Esophagus muscularis mucosa (tissue), 4 donors: ENCODE measurements at regions not wholly inside any gene's neighbourhood (a gene's known extent, or its start where the extent isn't known, plus 50 kb on each side); places are given as distances from the start of the nearest gene placed in this dataset.

Experiments used
- DNase-seq: peaks from one replicate; pipeline ENCODE4 v3.0.0-alpha.2; 2017; ENCODE audit errors: extremely low spot score
- H3K27ac ChIP-seq, 4 donors: fragments of 200-600 bp; sonication (generic); replicated peaks in 1 of 4; 1 replicate in 3 of 4; 2 replicates in 1 of 4; pipeline ENCODE4 v1.5.1; 2016 to 2019; ENCODE audit warnings: mild to moderate bottlenecking in 1 of 4
- H3K27me3 ChIP-seq, 4 donors: fragments of 200-600 bp; sonication (generic); one replicate each; pipeline versions ENCODE4 v1.5.1 to v1.6.0; 2016 to 2019
- H3K36me3 ChIP-seq, 4 donors: fragments of 200-600 bp; sonication (generic); one replicate each; pipeline ENCODE4 v1.5.1; 2016 to 2019
- H3K4me1 ChIP-seq, 4 donors: fragments of 200-600 bp; sonication (generic); one replicate each; pipeline ENCODE4 v1.5.1; 2016 to 2019
- H3K4me3 ChIP-seq, 4 donors: fragments of 200-600 bp; sonication (generic); 1 replicate in 2 of 4; 2 replicates in 2 of 4; pipeline ENCODE4 v1.5.1; 2016 to 2019; ENCODE audit warnings: mild to moderate bottlenecking in 4 of 4, moderate library complexity in 1 of 4
- H3K9me3 ChIP-seq, 4 donors: fragments of 200-600 bp; sonication (generic); 1 replicate in 3 of 4; 2 replicates in 1 of 4; pipeline ENCODE4 v1.5.1; 2016 to 2019
- CTCF ChIP-seq, 3 experiments: fragments of 200-600 bp in 2 of 3; fragments of 450-650 bp in 1 of 3; sonication (generic) in 2 of 3; IDR thresholded peaks; one replicate each; pipeline ENCODE4 v1.5.1; 2017 to 2019; ENCODE audit warnings: antibody characterized with exemption in 3 of 3, mild to moderate bottlenecking in 2 of 3, moderate library complexity in 1 of 3
- EP300 ChIP-seq: sonication (generic); formaldehyde crosslinking; IDR thresholded peaks from one replicate; pipeline ENCODE4 v1.6.1; 2017; ENCODE audit warnings: antibody characterized with exemption
- POLR2A ChIP-seq: fragments of 450-650 bp; IDR thresholded peaks from one replicate; pipeline ENCODE4 v1.6.1; 2017; ENCODE audit warnings: antibody characterized with exemption, moderate library complexity, mild to moderate bottlenecking, low read depth
- POLR2AphosphoS5 ChIP-seq, 2 donors: sonication (generic); formaldehyde crosslinking; IDR thresholded peaks; one replicate each; pipeline ENCODE4 v1.6.1; 2017; ENCODE audit warnings: antibody characterized with exemption in 2 of 2
- WGBS: methylation state at CpG from one replicate; pipeline ENCODE4 v1.1.5; 2018; 5-methylcytosine and 5-hydroxymethylcytosine counted together
- intact Hi-C: fragments of 100-400 bp; cut with DNase I; formaldehyde crosslinking; loops from one replicate; pipeline ENCODE4 v1.15.1; 2023

- TF ChIP-seq POLR2AphosphoS5 (IDR thresholded peaks at IDR 0.05) (no peak), CTCF (IDR thresholded peaks at IDR 0.05) (no peak), EP300 (no peak), POLR2A (no peak)
- Histone ChIP-seq H3K4me3 (no peak overlapping the region), H3K36me3 (no peaks in the 10 kb centered on the region), H3K9me3 (no peaks in the 10 kb centered on the region), H3K4me1 (no peaks in the 10 kb centered on the region), H3K27ac (no peak overlapping the region), H3K27me3 (no peaks in the 10 kb centered on the region)
- DNase-seq = no peak
- WGBS = 75% methylated on average over 1 of the region's 1 CpG
- intact Hi-C loops = no loop called here
Observed at GRCh38 chr12:91767237-91767636, 378.4 kb downstream of the BTG1 start.

- 57% methylated on average over 1 of the region's 1 CpG for WGBS
- Histone ChIP-seq H3K9me3 (no peaks in the 10 kb centered on the region), H3K27me3 (no peaks in the 10 kb centered on the region), H3K27ac (no peak overlapping the region), H3K36me3 (no peaks in the 10 kb centered on the region), H3K4me1 (no peaks in the 10 kb centered on the region), H3K4me3 (no peak overlapping the region)
- no peak for TF ChIP-seq EP300
- TF ChIP-seq POLR2A = no peak
- no peak for TF ChIP-seq CTCF (IDR thresholded peaks at IDR 0.05)
- no peak for TF ChIP-seq POLR2AphosphoS5 (IDR thresholded peaks at IDR 0.05)
- intact Hi-C loops = no loop called here
- DNase-seq = no peak
Observed at GRCh38 chr12:91766454-91766853, 379.2 kb downstream of the BTG1 start.

GRCh38 chr12:91763654-91764370, 381.8 kb downstream of the BTG1 start:
- intact Hi-C loops = no loop called here
- no peak overlapping the region for H3K4me3 ChIP-seq
- H3K36me3 ChIP-seq = no peaks in the 10 kb centered on the region
- H3K4me1 ChIP-seq = no peaks in the 10 kb centered on the region
- no peak for TF ChIP-seq CTCF (IDR thresholded peaks at IDR 0.05)
- no peak for TF ChIP-seq POLR2A
- TF ChIP-seq POLR2AphosphoS5 (IDR thresholded peaks at IDR 0.05) = no peak
- no peak for TF ChIP-seq EP300
- 62% methylated on average over 5 of the region's 5 CpGs for WGBS
- no peaks in the 10 kb centered on the region for H3K27me3 ChIP-seq
- H3K27ac ChIP-seq = no peak overlapping the region
- H3K9me3 ChIP-seq = peaks cover 0 to 8% (median 2%) of the 10 kb centered on the region in 4 donors
- no peak for DNase-seq

GRCh38 chr12:91753649-91754048, 392.0 kb downstream of the BTG1 start:
- TF ChIP-seq POLR2A (no peak), POLR2AphosphoS5 (IDR thresholded peaks at IDR 0.05) (no peak), CTCF (IDR thresholded peaks at IDR 0.05) (no peak), EP300 (no peak)
- intact Hi-C loops = no loop called here
- Histone ChIP-seq H3K4me1 (no peaks in the 10 kb centered on the region), H3K9me3 (peaks cover 0 to 23% (median 11%) of the 10 kb centered on the region in 4 donors), H3K36me3 (no peaks in the 10 kb centered on the region), H3K27me3 (no peaks in the 10 kb centered on the region), H3K27ac (no peak overlapping the region), H3K4me3 (no peak overlapping the region)
- 88% methylated on average over 3 of the region's 3 CpGs for WGBS
- DNase-seq = no peak

- no peaks in the 10 kb centered on the region for H3K27me3 ChIP-seq
- H3K4me3 ChIP-seq = no peak overlapping the region
- no peaks in the 10 kb centered on the region for H3K36me3 ChIP-seq
- no peaks in the 10 kb centered on the region for H3K4me1 ChIP-seq
- no peaks in the 10 kb centered on the region for H3K9me3 ChIP-seq
- 100% methylated on average over 1 of the region's 1 CpG for WGBS
- H3K27ac ChIP-seq = no peak overlapping the region
- DNase-seq = no peak
- intact Hi-C loops = no loop called here
- TF ChIP-seq EP300 (no peak), CTCF (IDR thresholded peaks at IDR 0.05) (no peak), POLR2A (no peak), POLR2AphosphoS5 (IDR thresholded peaks at IDR 0.05) (no peak)
Observed at GRCh38 chr12:91746976-91747375, 398.7 kb downstream of the BTG1 start.
